ENCODE measurements at regions not wholly inside any gene's neighbourhood (a gene's known extent, or its start where the extent isn't known, plus 50 kb on each side); places are given as distances from the start of the nearest gene placed in this dataset.

DNA sequence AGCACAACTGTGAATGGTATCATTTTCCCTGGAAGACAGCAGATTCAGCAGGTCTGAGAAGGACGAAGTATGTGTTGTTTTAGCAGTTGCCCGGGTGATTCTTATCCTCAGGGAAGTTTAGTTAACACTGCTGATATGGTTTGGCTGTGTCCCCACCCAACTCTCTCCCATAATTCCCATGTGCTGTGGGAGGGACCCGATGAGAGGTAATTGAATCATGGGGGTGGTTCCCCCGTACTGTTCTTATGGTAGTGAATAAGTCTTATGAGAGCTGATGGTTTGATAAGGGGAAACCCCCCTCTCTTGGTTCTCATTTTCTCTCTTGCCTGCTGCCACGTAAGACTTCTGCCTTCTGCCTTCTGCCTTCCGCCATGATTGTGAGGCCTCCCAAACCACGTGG lies 81.0 kb upstream of the UBAC2 start:
- no peaks in the 10 kb centered on the region for H3K36me3 ChIP-seq (ENCODE audit: control insufficient read depth, insufficient read depth, low read length)
- no peak overlapping the region for H2BK5ac ChIP-seq (ENCODE audit: low read depth, low read length, poor library complexity, severe bottlenecking)
- H3K9me1 ChIP-seq (ENCODE audit: insufficient read depth, low read length), result no peaks in the 10 kb centered on the region
- H3K56ac ChIP-seq (ENCODE audit: extremely low read depth, insufficient read depth, low read length), result no peak overlapping the region
- TF ChIP-seq, protein P1, sequence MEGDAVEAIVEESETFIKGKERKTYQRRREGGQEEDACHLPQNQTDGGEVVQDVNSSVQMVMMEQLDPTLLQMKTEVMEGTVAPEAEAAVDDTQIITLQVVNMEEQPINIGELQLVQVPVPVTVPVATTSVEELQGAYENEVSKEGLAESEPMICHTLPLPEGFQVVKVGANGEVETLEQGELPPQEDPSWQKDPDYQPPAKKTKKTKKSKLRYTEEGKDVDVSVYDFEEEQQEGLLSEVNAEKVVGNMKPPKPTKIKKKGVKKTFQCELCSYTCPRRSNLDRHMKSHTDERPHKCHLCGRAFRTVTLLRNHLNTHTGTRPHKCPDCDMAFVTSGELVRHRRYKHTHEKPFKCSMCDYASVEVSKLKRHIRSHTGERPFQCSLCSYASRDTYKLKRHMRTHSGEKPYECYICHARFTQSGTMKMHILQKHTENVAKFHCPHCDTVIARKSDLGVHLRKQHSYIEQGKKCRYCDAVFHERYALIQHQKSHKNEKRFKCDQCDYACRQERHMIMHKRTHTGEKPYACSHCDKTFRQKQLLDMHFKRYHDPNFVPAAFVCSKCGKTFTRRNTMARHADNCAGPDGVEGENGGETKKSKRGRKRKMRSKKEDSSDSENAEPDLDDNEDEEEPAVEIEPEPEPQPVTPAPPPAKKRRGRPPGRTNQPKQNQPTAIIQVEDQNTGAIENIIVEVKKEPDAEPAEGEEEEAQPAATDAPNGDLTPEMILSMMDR (conservative IDR thresholded peaks at IDR 0.05; ENCODE audit: low read depth, low read length), result no peak
- no peak for TF ChIP-seq NFE2L2 (IDR thresholded peaks at IDR 0.05; ENCODE audit: low read depth, low read length)
- no peak for TF ChIP-seq SMC3 (IDR thresholded peaks at IDR 0.05; ENCODE audit: low read depth, low read length)
- no peak for TF ChIP-seq RCOR1 (IDR thresholded peaks at IDR 0.05; ENCODE audit: insufficient replicate concordance, low read length)
- TF ChIP-seq MAZ (IDR thresholded peaks at IDR 0.05; ENCODE audit: borderline replicate concordance, low read depth, low read length), result no peak
- TF ChIP-seq RAD21 (IDR thresholded peaks at IDR 0.05; ENCODE audit: low read length), result no peak
- TF ChIP-seq, protein P2, sequence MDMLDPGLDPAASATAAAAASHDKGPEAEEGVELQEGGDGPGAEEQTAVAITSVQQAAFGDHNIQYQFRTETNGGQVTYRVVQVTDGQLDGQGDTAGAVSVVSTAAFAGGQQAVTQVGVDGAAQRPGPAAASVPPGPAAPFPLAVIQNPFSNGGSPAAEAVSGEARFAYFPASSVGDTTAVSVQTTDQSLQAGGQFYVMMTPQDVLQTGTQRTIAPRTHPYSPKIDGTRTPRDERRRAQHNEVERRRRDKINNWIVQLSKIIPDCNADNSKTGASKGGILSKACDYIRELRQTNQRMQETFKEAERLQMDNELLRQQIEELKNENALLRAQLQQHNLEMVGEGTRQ (IDR thresholded peaks at IDR 0.05; ENCODE audit: low read depth, low read length), result no peak
- TF ChIP-seq, protein P3, sequence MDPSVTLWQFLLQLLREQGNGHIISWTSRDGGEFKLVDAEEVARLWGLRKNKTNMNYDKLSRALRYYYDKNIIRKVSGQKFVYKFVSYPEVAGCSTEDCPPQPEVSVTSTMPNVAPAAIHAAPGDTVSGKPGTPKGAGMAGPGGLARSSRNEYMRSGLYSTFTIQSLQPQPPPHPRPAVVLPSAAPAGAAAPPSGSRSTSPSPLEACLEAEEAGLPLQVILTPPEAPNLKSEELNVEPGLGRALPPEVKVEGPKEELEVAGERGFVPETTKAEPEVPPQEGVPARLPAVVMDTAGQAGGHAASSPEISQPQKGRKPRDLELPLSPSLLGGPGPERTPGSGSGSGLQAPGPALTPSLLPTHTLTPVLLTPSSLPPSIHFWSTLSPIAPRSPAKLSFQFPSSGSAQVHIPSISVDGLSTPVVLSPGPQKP (IDR thresholded peaks at IDR 0.05; ENCODE audit: borderline replicate concordance, low read depth, low read length), result no peak
- no peak for TF ChIP-seq BHLHE40 (IDR thresholded peaks at IDR 0.05; ENCODE audit: low read depth, low read length)
- no peak for TF ChIP-seq RFX5 (IDR thresholded peaks at IDR 0.05; ENCODE audit: low read depth, low read length)
- no peak for TF ChIP-seq CEBPB (IDR thresholded peaks at IDR 0.05; ENCODE audit: low read depth, low read length)
- TF ChIP-seq CHD1 (IDR thresholded peaks at IDR 0.05; ENCODE audit: low read depth, low read length), result no peak
- TF ChIP-seq MAFK (IDR thresholded peaks at IDR 0.05; ENCODE audit: low read depth, low read length), result no peak
- no peak for TF ChIP-seq MXI1 (IDR thresholded peaks at IDR 0.05; ENCODE audit: borderline replicate concordance, low read depth, low read length)
- no peak for TF ChIP-seq FOS (IDR thresholded peaks at IDR 0.05; ENCODE audit: low read depth, low read length)
- no peak for TF ChIP-seq POLR2A (IDR thresholded peaks at IDR 0.05; ENCODE audit: low read depth, low read length)
- no peaks in the 10 kb centered on the region for H4K20me1 ChIP-seq (ENCODE audit: insufficient read depth, low read length)
- H3K27me3 ChIP-seq (ENCODE audit: control insufficient read depth, insufficient read depth, low read length), result no peaks in the 10 kb centered on the region
- H3K4me3 ChIP-seq (ENCODE audit: insufficient read depth, low read depth, low read length), result no peak overlapping the region
- in situ Hi-C loops (cut with MboI; ENCODE audit: low sequenced_read_pairs), result no loop called here
- POLR2A ChIA-PET (ENCODE audit: unreplicated experiment), result no interaction called here
- no peaks in the 10 kb centered on the region for H3K79me1 ChIP-seq (ENCODE audit: low read depth in 1 of 2, low read length in 2 of 2)
- no peak overlapping the region for H2AK9ac ChIP-seq (replicated peaks; ENCODE audit: low read depth, low read length, poor library complexity)
- H2AK5ac ChIP-seq (ENCODE audit: low read depth, low read length), result no peak overlapping the region
- no peak overlapping the region for H3K9ac ChIP-seq (ENCODE audit: low read depth, low read length)
- no peak overlapping the region for H4K5ac ChIP-seq (ENCODE audit: low read depth, low read length)
- H2AFZ ChIP-seq (replicated peaks; ENCODE audit: low read length, poor library complexity), result no peak overlapping the region
- H3K4me1 ChIP-seq (ENCODE audit: control insufficient read depth, insufficient read depth, low read length), result peaks cover 2% of the 10 kb centered on the region; the same call in 1 of the 2 replicates
- dilution Hi-C loops (cut with HindIII; ENCODE audit: low sequenced_read_pairs, unreplicated experiment), result no loop called here
- no CpG with 5 or more reads among the region's 7 CpGs for WGBS, 2 experiments (ENCODE audit: extremely low coverage in 2 of 2, insufficient read length in 1 of 2)
- no peak overlapping the region for H2BK20ac ChIP-seq (ENCODE audit: low read depth, low read length)
- no peak overlapping the region for H2BK15ac ChIP-seq (ENCODE audit: low read depth, low read length)
- DNase-seq (no peak), ATAC-seq (ENCODE audit: low read depth) (no peak)
- CTCF ChIA-PET, result no interaction called here
- H3K27ac ChIP-seq (ENCODE audit: insufficient read depth, low read length), result no peak overlapping the region
- no peak overlapping the region for H3K23ac ChIP-seq (ENCODE audit: low read depth, low read length)
- no peak overlapping the region for H3K4ac ChIP-seq (ENCODE audit: low read depth, low read length)
- H3K14ac ChIP-seq (replicated peaks; ENCODE audit: low read depth, low read length), result no peak overlapping the region
- no peak overlapping the region for H3K18ac ChIP-seq (ENCODE audit: low read depth, low read length)
- BruUV-seq (replicated peaks), result no TSS peak
- no peak overlapping the region for H2BK120ac ChIP-seq (ENCODE audit: low read depth, low read length)
- H3K4me2 ChIP-seq (ENCODE audit: low read depth, low read length), result no peak overlapping the region
- H3K9me3 ChIP-seq (ENCODE audit: control insufficient read depth, insufficient read depth, low read length), result no peaks in the 10 kb centered on the region
- H4K8ac ChIP-seq (ENCODE audit: low read depth in 2 of 2, low read length in 2 of 2), result no peak overlapping the region
- intact Hi-C loops (cut with micrococcal nuclease), result no loop called here
- H4K91ac ChIP-seq (ENCODE audit: insufficient read depth, low read depth, low read length), result no peak overlapping the region
